Neural cell (in vitro differentiated cells): ENCODE measurements at regions not wholly inside any gene's neighbourhood (a gene's known extent, or its start where the extent isn't known, plus 50 kb on each side); places are given as distances from the start of the nearest gene placed in this dataset.

Source experiments
- H2AFZ ChIP-seq: fragments of 200-600, 300-800 bp; sonication (generic), shearing (Covaris generic); 2 replicates; pipeline ENCODE4 v1.6.0; 2014; ENCODE audit warnings: low read depth, mild to moderate bottlenecking, antibody characterized with exemption, low read length, moderate library complexity
- H3F3A ChIP-seq: fragments of 200-600 bp; shearing (Covaris generic); 2 replicates; pipeline ENCODE4 v1.6.1; 2016; ENCODE audit warnings: mild to moderate bottlenecking, moderate library complexity, mixed read lengths, antibody characterized with exemption, low read length; ENCODE audit not compliant: insufficient read depth, poor library complexity, severe bottlenecking
- H3K27ac ChIP-seq: fragments of 200-600, 300-800 bp; sonication (generic), shearing (Covaris generic); 2 replicates; pipeline ENCODE4 v1.5.1; 2014; ENCODE audit warnings: mild to moderate bottlenecking, low read length, moderate library complexity
- H3K27me3 ChIP-seq: fragments of 300-800, 200-600 bp; sonication (generic), shearing (Covaris generic); 2 replicates; pipeline ENCODE4 v1.6.0; 2014; ENCODE audit warnings: mild to moderate bottlenecking, low read depth, low read length, moderate library complexity; ENCODE audit not compliant: insufficient read depth
- H3K36me3 ChIP-seq: fragments of 300-800, 200-600 bp; sonication (generic), shearing (Covaris generic); 2 replicates; pipeline ENCODE4 v1.5.1; 2014; ENCODE audit warnings: mild to moderate bottlenecking, antibody characterized with exemption, low read length, moderate library complexity; ENCODE audit not compliant: insufficient read depth
- H3K4me2 ChIP-seq: fragments of 300-800, 200-600 bp; sonication (generic), shearing (Covaris generic); 2 replicates; pipeline ENCODE4 v1.6.0; 2014; ENCODE audit warnings: mild to moderate bottlenecking, low read length
- H3K4me3 ChIP-seq: fragments of 300-800, 200-600 bp; sonication (generic), shearing (Covaris generic); 2 replicates; pipeline ENCODE4 v1.5.1; 2014; ENCODE audit warnings: mild to moderate bottlenecking, low read length, moderate library complexity
- H3K79me2 ChIP-seq: fragments of 200-600 bp; shearing (Covaris generic); replicated peaks from 2 replicates; pipeline ENCODE4 v1.6.0; 2014; ENCODE audit warnings: mild to moderate bottlenecking, low read length, moderate library complexity; ENCODE audit not compliant: insufficient read depth
- H3K9ac ChIP-seq: fragments of 300-800, 200-600 bp; sonication (generic), shearing (Covaris generic); 2 replicates; pipeline ENCODE4 v1.6.1; 2016; ENCODE audit warnings: mild to moderate bottlenecking, low read length, mixed read lengths
- H3K9me2 ChIP-seq: fragments of 200-600 bp; shearing (Covaris generic); 2 replicates; pipeline ENCODE4 v1.6.1; 2016; ENCODE audit warnings: mild to moderate bottlenecking, low read length, mixed read lengths; ENCODE audit not compliant: insufficient read depth
- H3K9me3 ChIP-seq: fragments of 200-600, 300-800 bp; sonication (generic), shearing (Covaris generic); 2 replicates; pipeline ENCODE4 v1.6.1; 2016; ENCODE audit warnings: mild to moderate bottlenecking, mixed run types, low read length, moderate library complexity, mixed read lengths
- H4K20me1 ChIP-seq: fragments of 200-600 bp; shearing (Covaris generic); 2 replicates; pipeline ENCODE4 v1.6.1; 2016; ENCODE audit warnings: mild to moderate bottlenecking, mixed run types; ENCODE audit not compliant: insufficient read depth
- EP300 ChIP-seq: fragments of 450-650 bp; conservative IDR thresholded peaks from 2 replicates; pipeline ENCODE4 v1.6.1; 2014; ENCODE audit warnings: antibody characterized with exemption, mild to moderate bottlenecking, moderate library complexity; ENCODE audit not compliant: poor library complexity, severe bottlenecking
- EZH2 ChIP-seq: fragments of 200-600, 300-800 bp; shearing (Covaris generic), sonication (generic); IDR thresholded peaks from 2 replicates; pipeline ENCODE4 v1.6.1; 2014; ENCODE audit warnings: antibody characterized with exemption, low read length, borderline replicate concordance, mild to moderate bottlenecking; ENCODE audit not compliant: insufficient read depth, poor library complexity, severe bottlenecking
- MXI1 ChIP-seq: fragments of 450-650 bp; conservative IDR thresholded peaks from 2 replicates; pipeline ENCODE4 v1.6.1; 2014; ENCODE audit warnings: antibody characterized with exemption, mild to moderate bottlenecking; ENCODE audit not compliant: poor library complexity, severe bottlenecking
- POLR2AphosphoS5 ChIP-seq: IDR thresholded peaks from 2 replicates; pipeline ENCODE4 v1.6.1; 2012
- RAD21 ChIP-seq: fragments of 450-650 bp; conservative IDR thresholded peaks from 2 replicates; pipeline ENCODE4 v1.6.1; 2014; ENCODE audit warnings: antibody characterized with exemption, mild to moderate bottlenecking, moderate library complexity
- SMC3 ChIP-seq: fragments of 450-650 bp; conservative IDR thresholded peaks from 2 replicates; pipeline ENCODE4 v1.6.1; 2014; ENCODE audit warnings: antibody characterized with exemption, mild to moderate bottlenecking, moderate library complexity; ENCODE audit not compliant: poor library complexity
- TAF1 ChIP-seq: IDR thresholded peaks from 2 replicates; pipeline ENCODE4 v1.6.1; 2012; ENCODE audit warnings: low read depth
- TF ChIP-seq, protein P1 (sequence below): IDR thresholded peaks from 2 replicates; pipeline ENCODE4 v1.6.1; 2012; ENCODE audit warnings: borderline replicate concordance
- TF ChIP-seq, protein P2 (sequence below): fragments of 450-650 bp; IDR thresholded peaks from 2 replicates; pipeline ENCODE4 v1.5.1; 2014; ENCODE audit warnings: antibody characterized with exemption, mild to moderate bottlenecking, moderate library complexity; ENCODE audit not compliant: poor library complexity, severe bottlenecking

DNA sequence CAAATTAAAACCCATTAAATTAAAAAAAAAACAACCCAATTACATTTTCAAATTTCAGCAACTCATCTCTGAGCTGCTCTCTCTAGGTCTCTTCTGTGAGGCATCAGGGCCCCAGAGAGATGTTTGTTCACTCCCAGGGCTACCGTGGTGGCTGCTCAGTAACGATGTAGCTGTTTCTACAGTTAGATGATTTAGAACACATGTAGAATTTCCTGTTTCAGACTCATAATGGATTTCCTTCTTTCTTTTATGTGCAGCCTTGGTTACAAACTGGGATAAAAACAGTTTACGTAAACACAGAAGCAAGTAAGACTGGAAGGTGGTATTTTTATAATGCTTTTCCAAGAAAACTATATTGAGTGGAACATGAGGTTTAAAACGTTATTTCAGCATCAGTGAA is 116.1 kb upstream of the CCN2 start:
- Histone ChIP-seq H3K9me3 (no peaks in the 10 kb centered on the region), H4K20me1 (no peaks in the 10 kb centered on the region), H3K4me3 (no peak overlapping the region), H3K36me3 (no peaks in the 10 kb centered on the region), H3K9me2 (no peaks in the 10 kb centered on the region), H2AFZ (no peak overlapping the region), H3K4me2 (no peak overlapping the region), H3K79me2 (no peaks in the 10 kb centered on the region), H3K27ac (no peak overlapping the region), H3F3A (no peaks in the 10 kb centered on the region), H3K27me3 (no peaks in the 10 kb centered on the region), H3K9ac (no peak overlapping the region)
- TF ChIP-seq, protein P1, sequence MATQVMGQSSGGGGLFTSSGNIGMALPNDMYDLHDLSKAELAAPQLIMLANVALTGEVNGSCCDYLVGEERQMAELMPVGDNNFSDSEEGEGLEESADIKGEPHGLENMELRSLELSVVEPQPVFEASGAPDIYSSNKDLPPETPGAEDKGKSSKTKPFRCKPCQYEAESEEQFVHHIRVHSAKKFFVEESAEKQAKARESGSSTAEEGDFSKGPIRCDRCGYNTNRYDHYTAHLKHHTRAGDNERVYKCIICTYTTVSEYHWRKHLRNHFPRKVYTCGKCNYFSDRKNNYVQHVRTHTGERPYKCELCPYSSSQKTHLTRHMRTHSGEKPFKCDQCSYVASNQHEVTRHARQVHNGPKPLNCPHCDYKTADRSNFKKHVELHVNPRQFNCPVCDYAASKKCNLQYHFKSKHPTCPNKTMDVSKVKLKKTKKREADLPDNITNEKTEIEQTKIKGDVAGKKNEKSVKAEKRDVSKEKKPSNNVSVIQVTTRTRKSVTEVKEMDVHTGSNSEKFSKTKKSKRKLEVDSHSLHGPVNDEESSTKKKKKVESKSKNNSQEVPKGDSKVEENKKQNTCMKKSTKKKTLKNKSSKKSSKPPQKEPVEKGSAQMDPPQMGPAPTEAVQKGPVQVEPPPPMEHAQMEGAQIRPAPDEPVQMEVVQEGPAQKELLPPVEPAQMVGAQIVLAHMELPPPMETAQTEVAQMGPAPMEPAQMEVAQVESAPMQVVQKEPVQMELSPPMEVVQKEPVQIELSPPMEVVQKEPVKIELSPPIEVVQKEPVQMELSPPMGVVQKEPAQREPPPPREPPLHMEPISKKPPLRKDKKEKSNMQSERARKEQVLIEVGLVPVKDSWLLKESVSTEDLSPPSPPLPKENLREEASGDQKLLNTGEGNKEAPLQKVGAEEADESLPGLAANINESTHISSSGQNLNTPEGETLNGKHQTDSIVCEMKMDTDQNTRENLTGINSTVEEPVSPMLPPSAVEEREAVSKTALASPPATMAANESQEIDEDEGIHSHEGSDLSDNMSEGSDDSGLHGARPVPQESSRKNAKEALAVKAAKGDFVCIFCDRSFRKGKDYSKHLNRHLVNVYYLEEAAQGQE, result no peak
- no peak for TF ChIP-seq MXI1
- TF ChIP-seq TAF1, result no peak

DNA sequence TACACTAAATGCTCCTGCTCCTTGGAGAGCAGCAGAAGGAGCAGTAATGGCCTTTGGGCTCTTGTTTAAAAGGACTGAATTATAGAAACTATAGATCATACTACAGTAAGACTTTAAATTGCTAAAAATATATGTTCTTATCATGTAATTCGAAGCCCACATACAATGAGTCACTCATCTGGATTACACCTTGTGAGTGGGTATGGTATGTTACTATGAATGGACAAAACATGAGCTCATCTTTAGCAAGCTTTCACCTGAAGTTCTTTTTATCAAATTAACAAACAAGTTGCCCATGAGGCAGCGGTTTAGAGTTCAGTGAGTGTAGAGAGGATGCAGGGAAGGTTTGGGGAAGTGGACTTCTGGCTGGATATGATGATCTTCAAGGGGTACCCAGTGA is 114.4 kb upstream of the CCN2 start:
- Histone ChIP-seq H3K27ac (no peak overlapping the region), H3K4me2 (no peak overlapping the region), H3K9me2 (no peaks in the 10 kb centered on the region), H3K27me3 (no peaks in the 10 kb centered on the region), H3K9me3 (no peaks in the 10 kb centered on the region), H3K9ac (no peak overlapping the region), H3K79me2 (no peaks in the 10 kb centered on the region), H2AFZ (no peak overlapping the region), H3F3A (no peaks in the 10 kb centered on the region), H3K4me3 (no peak overlapping the region), H4K20me1 (no peaks in the 10 kb centered on the region), H3K36me3 (no peaks in the 10 kb centered on the region)
- TF ChIP-seq, protein P1, result no peak
- TF ChIP-seq RAD21 (no peak), TAF1 (no peak), MXI1 (no peak), POLR2AphosphoS5 (no peak), EZH2 (no peak), EP300 (no peak), SMC3 (no peak)
- TF ChIP-seq, protein P2, sequence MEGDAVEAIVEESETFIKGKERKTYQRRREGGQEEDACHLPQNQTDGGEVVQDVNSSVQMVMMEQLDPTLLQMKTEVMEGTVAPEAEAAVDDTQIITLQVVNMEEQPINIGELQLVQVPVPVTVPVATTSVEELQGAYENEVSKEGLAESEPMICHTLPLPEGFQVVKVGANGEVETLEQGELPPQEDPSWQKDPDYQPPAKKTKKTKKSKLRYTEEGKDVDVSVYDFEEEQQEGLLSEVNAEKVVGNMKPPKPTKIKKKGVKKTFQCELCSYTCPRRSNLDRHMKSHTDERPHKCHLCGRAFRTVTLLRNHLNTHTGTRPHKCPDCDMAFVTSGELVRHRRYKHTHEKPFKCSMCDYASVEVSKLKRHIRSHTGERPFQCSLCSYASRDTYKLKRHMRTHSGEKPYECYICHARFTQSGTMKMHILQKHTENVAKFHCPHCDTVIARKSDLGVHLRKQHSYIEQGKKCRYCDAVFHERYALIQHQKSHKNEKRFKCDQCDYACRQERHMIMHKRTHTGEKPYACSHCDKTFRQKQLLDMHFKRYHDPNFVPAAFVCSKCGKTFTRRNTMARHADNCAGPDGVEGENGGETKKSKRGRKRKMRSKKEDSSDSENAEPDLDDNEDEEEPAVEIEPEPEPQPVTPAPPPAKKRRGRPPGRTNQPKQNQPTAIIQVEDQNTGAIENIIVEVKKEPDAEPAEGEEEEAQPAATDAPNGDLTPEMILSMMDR, result no peak
